NT2/D1 (cell line): ENCODE measurements at regions not wholly inside any gene's neighbourhood (a gene's known extent, or its start where the extent isn't known, plus 50 kb on each side); places are given as distances from the start of the nearest gene placed in this dataset.
"Not testable (repeated sequence)": the region's sequence is repeated elsewhere in the genome, so short reads cannot be mapped to it uniquely, and the experiment has no call there.

Source experiments
- SUZ12 ChIP-seq: IDR thresholded peaks from 2 replicates; pipeline ENCODE4 v1.6.1; 2011; ENCODE audit not compliant: insufficient read length, insufficient read depth; ENCODE audit errors: extremely low read depth
- YY1 ChIP-seq: IDR thresholded peaks from 2 replicates; pipeline ENCODE4 v1.6.1; 2011; ENCODE audit not compliant: insufficient read length, insufficient read depth
- ZNF274 ChIP-seq: IDR thresholded peaks from 2 replicates; pipeline ENCODE4 v1.6.1; 2011; ENCODE audit warnings: mild to moderate bottlenecking, low read depth, low read length

DNA sequence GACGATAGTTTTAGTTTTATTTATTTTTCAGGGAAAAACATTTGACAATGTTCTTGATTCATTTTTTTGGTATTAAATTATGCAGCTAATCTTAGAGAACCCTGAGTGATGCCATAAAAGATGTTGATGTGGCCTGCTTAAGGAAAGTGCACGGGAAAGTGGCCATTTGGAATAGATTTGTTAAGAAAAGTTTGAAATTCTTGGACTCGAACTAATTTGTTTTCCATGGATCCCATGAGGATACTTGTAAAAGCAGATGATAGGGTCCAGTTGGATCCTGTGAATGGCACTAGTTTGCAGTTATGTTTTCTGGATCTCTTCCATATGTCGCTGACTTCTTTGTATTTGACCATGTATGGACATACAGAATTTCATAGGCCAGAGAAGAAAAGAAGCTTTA is 114.2 kb upstream of the FBXO28 start:
- TF ChIP-seq ZNF274, YY1, SUZ12: not testable (repeated sequence)
